OCI-LY1 (cell line): ENCODE measurements at regions not wholly inside any gene's neighbourhood (a gene's known extent, or its start where the extent isn't known, plus 50 kb on each side); places are given as distances from the start of the nearest gene placed in this dataset.

Experiments used
- H2AFZ ChIP-seq: fragments of 200-600 bp; sonication (generic), shearing (Covaris generic); 2 replicates; pipeline ENCODE4 v1.6.0; 2014; ENCODE audit warnings: antibody characterized with exemption, mild to moderate bottlenecking, low read length
- H3F3A ChIP-seq: fragments of 200-600 bp; sonication (generic), shearing (Covaris generic); 2 replicates; pipeline ENCODE4 v1.6.0; 2014; ENCODE audit warnings: mild to moderate bottlenecking, antibody characterized with exemption, low read length, moderate library complexity; ENCODE audit not compliant: insufficient read depth
- H3K27ac ChIP-seq: fragments of 200-600 bp; sonication (generic); 2 replicates; pipeline ENCODE4 v1.5.1; 2014; ENCODE audit warnings: low read length, mixed run types, mild to moderate bottlenecking, low read depth; ENCODE audit not compliant: poor library complexity, severe bottlenecking
- H3K27me3 ChIP-seq: fragments of 200-600 bp; sonication (generic); 2 replicates; pipeline ENCODE4 v1.6.0; 2014; ENCODE audit warnings: antibody characterized with exemption, mild to moderate bottlenecking, low read length, moderate library complexity; ENCODE audit not compliant: insufficient read depth
- H3K36me3 ChIP-seq: fragments of 200-600 bp; sonication (generic); 2 replicates; pipeline ENCODE4 v1.6.1; 2014; ENCODE audit warnings: mild to moderate bottlenecking, antibody characterized with exemption, low read length, moderate library complexity, mixed read lengths; ENCODE audit not compliant: insufficient read depth
- H3K4me1 ChIP-seq: fragments of 200-600 bp; sonication (generic); 2 replicates; pipeline ENCODE4 v1.5.1; 2014; ENCODE audit warnings: mild to moderate bottlenecking, low read length, moderate library complexity; ENCODE audit not compliant: insufficient read depth, severe bottlenecking
- H3K4me2 ChIP-seq: fragments of 200-600 bp; sonication (generic), shearing (Covaris generic); 2 replicates; pipeline ENCODE4 v1.6.1; 2014; ENCODE audit warnings: low read length
- H3K4me3 ChIP-seq: fragments of 200-600 bp; sonication (generic); 2 replicates; pipeline ENCODE4 v1.5.1; 2014; ENCODE audit warnings: low read length, low read depth, mild to moderate bottlenecking, mixed read lengths; ENCODE audit not compliant: poor library complexity, severe bottlenecking
- H3K79me2 ChIP-seq: fragments of 200-600 bp; shearing (Covaris generic); 2 replicates; pipeline ENCODE4 v1.6.1; 2016; ENCODE audit warnings: mixed run types, low read length, mixed read lengths; ENCODE audit not compliant: insufficient read depth
- H3K9ac ChIP-seq: fragments of 200-600 bp; sonication (generic), shearing (Covaris generic); 2 replicates; pipeline ENCODE4 v1.6.1; 2014; ENCODE audit warnings: mild to moderate bottlenecking, low read length, mixed read lengths
- H3K9me2 ChIP-seq: fragments of 200-600 bp; sonication (generic), shearing (Covaris generic); 2 replicates; pipeline ENCODE4 v1.6.1; 2014; ENCODE audit warnings: low read depth, mild to moderate bottlenecking, low read length, mixed read lengths
- H3K9me3 ChIP-seq: fragments of 200-600 bp; shearing (Covaris generic); 2 replicates; pipeline ENCODE4 v1.6.1; 2014; ENCODE audit warnings: low read length, mixed read lengths
- H4K20me1 ChIP-seq: fragments of 200-600 bp; sonication (generic), shearing (Covaris generic); 2 replicates; pipeline ENCODE4 v1.6.0; 2016; ENCODE audit warnings: mild to moderate bottlenecking, low read length; ENCODE audit not compliant: insufficient read depth
- CTCF ChIP-seq: fragments of 200-600 bp; sonication (generic), shearing (Covaris generic); IDR thresholded peaks from 2 replicates; pipeline ENCODE4 v1.5.1; 2017; ENCODE audit warnings: mild to moderate bottlenecking, antibody characterized with exemption, low read length, moderate library complexity, mixed read lengths
- EZH2 ChIP-seq: fragments of 200-600 bp; sonication (generic), shearing (Covaris generic); IDR thresholded peaks from 2 replicates; pipeline ENCODE4 v1.8.0; 2017; ENCODE audit warnings: borderline replicate concordance, mixed run types, mild to moderate bottlenecking, antibody characterized with exemption, low read length, moderate library complexity, mixed read lengths

- Histone ChIP-seq H3K4me1 (no peaks in the 10 kb centered on the region), H3K27ac (no peak overlapping the region), H3K9me3 (no peaks in the 10 kb centered on the region), H2AFZ (no peak overlapping the region), H3K36me3 (no peaks in the 10 kb centered on the region), H3K4me3 (no peak overlapping the region), H4K20me1 (no peaks in the 10 kb centered on the region), H3K27me3 (no peaks in the 10 kb centered on the region), H3F3A (no peaks in the 10 kb centered on the region), H3K4me2 (no peak overlapping the region), H3K9ac (no peak overlapping the region), H3K9me2 (no peaks in the 10 kb centered on the region), H3K79me2 (no peaks in the 10 kb centered on the region)
- TF ChIP-seq CTCF (no peak), EZH2 (no peak)
These were observed 375.5 kb downstream of the CDH9 start for GRCh38 chr5:26662806-26663360.

GRCh38 chr5:26660116-26660515, 378.3 kb downstream of the CDH9 start:
- Histone ChIP-seq H3K9me2 (no peaks in the 10 kb centered on the region), H2AFZ (no peak overlapping the region), H3K4me3 (no peak overlapping the region), H4K20me1 (no peaks in the 10 kb centered on the region), H3K27me3 (no peaks in the 10 kb centered on the region), H3K79me2 (no peaks in the 10 kb centered on the region), H3F3A (no peaks in the 10 kb centered on the region), H3K36me3 (no peaks in the 10 kb centered on the region), H3K9ac (no peak overlapping the region), H3K4me2 (no peak overlapping the region), H3K27ac (no peak overlapping the region), H3K4me1 (no peaks in the 10 kb centered on the region), H3K9me3 (no peaks in the 10 kb centered on the region)
- TF ChIP-seq EZH2 (no peak), CTCF (no peak)

GRCh38 chr5:26649000-26649399, 389.4 kb downstream of the CDH9 start:
- H3K79me2 ChIP-seq = no peaks in the 10 kb centered on the region
- H3K4me1 ChIP-seq = no peaks in the 10 kb centered on the region
- H3K9ac ChIP-seq = no peak overlapping the region
- no peak overlapping the region for H2AFZ ChIP-seq
- no peak overlapping the region for H3K4me2 ChIP-seq
- H3K27me3 ChIP-seq = no peaks in the 10 kb centered on the region
- no peak overlapping the region for H3K4me3 ChIP-seq
- TF ChIP-seq EZH2 (no peak), CTCF (no peak)
- no peaks in the 10 kb centered on the region for H3K9me2 ChIP-seq
- H3K36me3 ChIP-seq = no peaks in the 10 kb centered on the region
- no peak overlapping the region for H3K27ac ChIP-seq
- no peaks in the 10 kb centered on the region for H3F3A ChIP-seq
- no peaks in the 10 kb centered on the region for H4K20me1 ChIP-seq
- no peaks in the 10 kb centered on the region for H3K9me3 ChIP-seq
